Neural crest cell (in vitro differentiated cells): ENCODE measurements at regions not wholly inside any gene's neighbourhood (a gene's known extent, or its start where the extent isn't known, plus 50 kb on each side); places are given as distances from the start of the nearest gene placed in this dataset.

Source experiments
- DNase-seq: peaks from one replicate; pipeline ENCODE4 v3.0.0; 2021; ENCODE audit warnings: low read depth, mixed read lengths, low spot score
- H3K27ac Mint-ChIP-seq: one replicate; pipeline ENCODE4 v1.8.0; 2021; ENCODE audit warnings: mild to moderate bottlenecking, mixed read lengths; ENCODE audit not compliant: unreplicated experiment
- H3K27me3 Mint-ChIP-seq: 2 replicates; pipeline ENCODE4 v1.8.0; 2021; ENCODE audit warnings: low read depth, mild to moderate bottlenecking, mixed read lengths
- H3K36me3 Mint-ChIP-seq: 2 replicates; pipeline ENCODE4 v1.8.0; 2021; ENCODE audit warnings: low read depth, mild to moderate bottlenecking, mixed read lengths
- H3K4me1 Mint-ChIP-seq: 2 replicates; pipeline ENCODE4 v1.8.0; 2021; ENCODE audit warnings: mixed read lengths
- H3K4me3 Mint-ChIP-seq: one replicate; pipeline ENCODE4 v1.8.0; 2021; ENCODE audit warnings: mild to moderate bottlenecking, mixed read lengths
- H3K9me3 Mint-ChIP-seq: 2 replicates; pipeline ENCODE4 v1.8.0; 2021; ENCODE audit warnings: mixed read lengths
- CTCF ChIP-seq: fragments of 200-600 bp; sonication (generic); conservative IDR thresholded peaks from 2 replicates; pipeline ENCODE4 v1.5.0; 2021; ENCODE audit warnings: antibody characterized with exemption, mild to moderate bottlenecking

GRCh38 chr7:82549616-82550285 is 106.2 kb upstream of the CACNA2D1 start:
- no peak overlapping the region for H3K4me3 Mint-ChIP-seq
- no peak for DNase-seq
- no peak overlapping the region for H3K27ac Mint-ChIP-seq
- H3K36me3 Mint-ChIP-seq = no peaks in the 10 kb centered on the region
- no peaks in the 10 kb centered on the region for H3K27me3 Mint-ChIP-seq
- TF ChIP-seq CTCF = no peak
- peaks cover 8% of the 10 kb centered on the region for H3K9me3 Mint-ChIP-seq
- peaks cover 10% of the 10 kb centered on the region for H3K4me1 Mint-ChIP-seq

GRCh38 chr7:82548141-82548688 is 104.6 kb upstream of the CACNA2D1 start:
- no peak for DNase-seq

GRCh38 chr7:82542665-82543064 is 99.1 kb upstream of the CACNA2D1 start:
- Mint-ChIP-seq H3K4me1 (peaks cover under 1% of the 10 kb centered on the region), H3K27me3 (no peaks in the 10 kb centered on the region), H3K9me3 (peaks cover 3% of the 10 kb centered on the region), H3K36me3 (no peaks in the 10 kb centered on the region), H3K4me3 (no peak overlapping the region), H3K27ac (no peak overlapping the region)
- no peak for DNase-seq
- TF ChIP-seq CTCF = no peak

More at GRCh38 chr7:82548141-82548688, 104.6 kb upstream of the CACNA2D1 start:
- Mint-ChIP-seq H3K4me1 (peaks cover 10% of the 10 kb centered on the region), H3K27me3 (no peaks in the 10 kb centered on the region), H3K4me3 (no peak overlapping the region), H3K9me3 (peaks cover 8% of the 10 kb centered on the region), H3K27ac (peak overlapping the region; percentile 52), H3K36me3 (no peaks in the 10 kb centered on the region)
- no peak for TF ChIP-seq CTCF

- no peak for DNase-seq
- no peaks in the 10 kb centered on the region for H3K9me3 Mint-ChIP-seq
These were observed 96.4 kb upstream of the CACNA2D1 start for GRCh38 chr7:82539969-82540368.

GRCh38 chr7:82534684-82535083 is 91.1 kb upstream of the CACNA2D1 start:
- no peak for TF ChIP-seq CTCF
- Mint-ChIP-seq H3K36me3 (no peaks in the 10 kb centered on the region), H3K4me3 (no peak overlapping the region), H3K4me1 (no peaks in the 10 kb centered on the region), H3K27ac (no peak overlapping the region), H3K27me3 (no peaks in the 10 kb centered on the region), H3K9me3 (no peaks in the 10 kb centered on the region)
- DNase-seq = no peak

More at GRCh38 chr7:82539969-82540368, 96.4 kb upstream of the CACNA2D1 start:
- Mint-ChIP-seq H3K27me3 (no peaks in the 10 kb centered on the region), H3K4me1 (no peaks in the 10 kb centered on the region), H3K27ac (no peak overlapping the region), H3K4me3 (no peak overlapping the region), H3K36me3 (no peaks in the 10 kb centered on the region)
- no peak for TF ChIP-seq CTCF
